ENCODE measurements at regions not wholly inside any gene's neighbourhood (a gene's known extent, or its start where the extent isn't known, plus 50 kb on each side); places are given as distances from the start of the nearest gene placed in this dataset.

DNA sequence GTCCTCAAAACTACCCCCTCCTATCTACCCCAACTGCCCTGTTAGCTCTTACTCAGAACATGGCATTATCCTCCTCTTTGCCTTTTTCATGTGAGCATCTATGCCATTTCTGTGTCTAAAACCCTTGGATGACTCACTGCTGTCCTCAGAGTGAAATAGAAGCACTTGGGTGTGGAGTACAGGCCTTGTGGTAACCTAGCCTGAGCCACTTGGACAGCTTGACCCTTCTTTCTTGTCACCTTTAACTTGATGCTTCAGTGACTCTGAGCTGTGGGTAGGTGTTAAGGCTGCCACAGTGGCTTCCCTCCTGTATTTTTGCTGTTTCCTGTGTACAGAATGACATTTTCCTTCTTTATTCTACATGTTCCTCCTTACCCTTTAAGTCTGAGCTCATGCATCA is 391.4 kb downstream of the SH3GL2 start:
- DNase-seq (ENCODE audit: low spot score) = no peak

DNA sequence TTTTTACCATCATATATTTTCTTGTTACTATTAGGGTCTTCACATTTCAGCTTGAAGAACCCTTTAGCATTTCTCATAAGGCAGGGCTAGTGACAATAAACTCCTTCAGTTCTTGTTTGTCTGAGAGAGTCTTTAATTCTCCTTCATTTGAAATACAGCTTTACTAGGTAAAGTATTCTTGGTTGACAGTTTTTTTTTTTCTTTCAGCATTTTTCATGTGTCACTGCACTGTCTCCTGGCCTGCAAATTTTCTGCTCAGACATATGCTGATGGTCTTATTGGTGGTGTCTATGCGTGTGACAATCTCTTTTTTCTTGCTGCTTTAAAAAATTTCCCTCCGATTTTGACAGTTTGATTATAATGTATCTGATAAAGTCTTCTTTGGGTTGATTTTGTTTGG is 399.9 kb downstream of the SH3GL2 start:
- no peak for DNase-seq (ENCODE audit: low spot score)

DNA sequence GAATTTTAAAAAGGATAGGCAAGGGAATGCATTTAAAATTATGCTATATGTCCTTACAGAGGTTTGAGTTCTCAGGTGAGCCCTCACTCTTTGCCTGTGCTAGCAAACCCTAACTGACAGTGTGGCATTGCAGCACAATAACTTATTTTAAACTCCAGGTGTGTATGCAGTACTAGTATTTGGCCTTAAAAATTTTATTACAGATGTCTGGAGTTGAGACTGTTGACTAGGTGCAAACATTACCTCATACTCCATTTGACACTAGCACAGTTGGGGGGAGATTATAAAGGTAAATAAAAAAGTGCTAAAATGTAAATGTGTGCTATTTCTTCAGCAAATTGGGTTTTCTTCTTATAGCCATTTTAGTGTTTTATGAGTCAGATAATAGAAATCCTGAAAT is 407.7 kb downstream of the SH3GL2 start:
- no peak for DNase-seq (ENCODE audit: low spot score)

DNA sequence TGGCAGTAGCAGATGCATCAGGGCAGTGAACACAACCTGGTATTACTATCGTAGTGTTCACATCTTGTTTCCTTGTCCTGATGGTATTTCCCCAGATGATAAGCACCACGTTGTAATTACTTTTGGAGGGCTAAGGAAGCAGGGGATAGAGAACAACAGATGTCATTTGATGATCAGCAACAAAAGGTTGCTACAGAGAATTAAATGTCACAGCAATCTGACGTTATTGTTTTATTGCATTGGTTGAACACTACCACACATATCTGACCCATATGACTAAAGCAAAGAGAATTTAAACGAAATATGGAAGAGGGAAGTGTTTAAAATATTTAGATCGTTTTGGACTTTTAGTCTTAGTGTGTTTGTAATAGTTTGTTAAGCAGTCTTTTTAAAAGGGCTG is 408.3 kb downstream of the SH3GL2 start:
- DNase-seq (ENCODE audit: low spot score) = no peak

DNA sequence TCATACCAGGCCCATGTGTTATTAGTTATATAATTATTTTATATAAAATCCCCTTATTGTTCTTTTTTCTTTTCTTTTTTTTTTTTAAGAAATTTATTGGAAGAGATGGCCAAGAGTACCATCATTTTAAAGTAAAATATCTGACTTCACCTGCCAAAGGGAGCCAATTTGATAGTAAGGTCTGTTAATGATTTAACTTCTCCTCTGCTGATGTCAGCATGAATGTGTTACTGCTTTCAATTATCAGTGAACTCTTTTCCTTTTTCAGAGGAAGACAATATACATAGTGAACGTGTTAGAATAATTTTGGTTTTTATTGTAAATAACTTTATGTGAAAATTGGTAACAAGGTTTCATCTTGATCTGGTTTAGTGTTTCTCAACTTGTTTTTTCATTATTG is 409.6 kb downstream of the SH3GL2 start:
- DNase-seq (ENCODE audit: low spot score) = no peak

DNA sequence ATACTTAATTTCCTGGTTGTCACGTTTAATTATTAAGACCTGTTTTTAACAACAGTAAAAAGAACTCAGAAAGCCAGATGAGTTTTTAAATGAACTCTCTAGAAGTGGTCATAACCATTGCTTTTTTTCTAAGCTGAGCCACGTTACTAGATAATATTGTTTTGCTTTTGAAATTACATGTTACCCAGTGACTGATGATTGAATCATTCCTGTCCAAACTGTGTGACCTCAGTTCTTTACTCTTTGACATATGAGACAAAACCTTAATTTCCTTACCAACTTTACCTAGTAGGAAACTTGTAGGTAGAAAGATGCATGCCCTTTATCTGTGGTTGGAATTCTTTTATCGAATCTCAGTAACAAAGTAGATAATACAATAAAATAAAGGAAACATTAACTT is 411.7 kb downstream of the SH3GL2 start:
- no peak for DNase-seq (ENCODE audit: low spot score)

DNA sequence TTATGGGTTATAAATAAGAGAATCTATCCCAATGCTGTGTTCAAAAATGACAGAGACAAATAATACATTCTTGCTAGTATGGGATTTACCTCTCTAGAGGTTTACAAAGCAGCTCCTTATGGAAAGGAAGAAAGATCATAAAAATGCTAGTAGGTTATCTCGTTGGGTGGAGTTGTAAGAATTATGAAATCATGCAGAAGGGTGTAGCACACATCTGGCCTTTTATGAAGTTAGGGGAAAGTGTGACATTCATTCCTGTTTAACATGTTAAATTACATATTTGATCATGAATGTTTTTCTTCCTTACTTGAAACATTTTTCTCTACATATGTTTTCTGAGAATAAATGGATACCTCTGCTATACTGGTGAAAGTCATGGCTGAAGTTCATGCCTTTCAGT is 414.2 kb downstream of the SH3GL2 start:
- DNase-seq (ENCODE audit: low spot score) = no peak

DNA sequence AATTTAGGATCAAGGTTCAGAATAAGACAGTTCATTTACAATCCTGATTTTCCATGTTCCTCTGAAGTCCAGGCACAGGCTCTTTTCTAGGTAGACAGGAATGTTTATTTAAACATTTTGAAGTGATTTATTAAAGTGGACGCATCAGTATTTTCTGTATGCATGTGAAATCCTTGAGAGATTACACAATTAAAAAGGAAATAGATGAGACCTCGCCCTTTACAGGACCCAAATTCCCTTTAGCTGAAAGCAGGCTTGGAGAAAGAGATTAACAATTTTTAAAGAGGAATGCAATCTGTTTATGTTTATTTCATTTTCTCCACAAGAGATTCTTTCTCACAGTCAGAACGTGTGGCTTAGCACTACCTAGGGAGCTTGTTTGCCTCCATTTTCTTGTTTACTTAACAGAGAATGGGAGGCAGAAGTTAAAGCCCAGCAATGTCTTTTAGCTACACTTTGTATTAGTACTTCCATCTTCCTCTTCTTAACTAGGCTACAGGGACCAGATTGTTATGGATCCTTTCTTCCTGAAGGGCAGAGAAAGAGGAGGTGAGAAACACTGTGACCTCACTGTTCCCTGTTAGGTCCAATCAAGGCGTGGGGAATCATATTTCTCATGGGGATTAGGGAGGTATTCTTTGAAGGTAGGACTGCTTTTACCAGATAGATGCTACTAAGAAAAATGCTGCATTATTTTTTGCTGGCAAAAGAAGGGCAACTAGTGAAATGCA is 416.0 kb downstream of the SH3GL2 start:
- DNase-seq (ENCODE audit: low spot score) = peak; percentile 10

DNA sequence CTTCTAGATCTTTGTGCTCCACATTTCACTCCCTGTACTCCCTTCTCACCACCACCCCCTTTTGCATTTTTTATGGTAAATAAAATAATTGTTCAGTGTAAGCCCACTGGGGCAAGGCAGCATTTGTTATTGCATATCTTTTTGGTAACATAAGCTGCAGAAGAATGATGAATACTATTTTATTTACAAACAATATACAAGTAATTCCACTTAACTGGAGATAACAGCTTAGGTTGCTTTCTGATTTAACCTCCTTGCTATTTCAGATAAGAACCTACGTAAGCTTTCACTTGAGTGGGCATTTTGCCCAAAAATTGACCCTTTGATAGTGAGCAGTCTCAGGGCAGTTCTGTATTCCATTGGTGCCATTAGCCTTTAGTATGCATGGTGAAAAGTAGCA is 417.9 kb downstream of the SH3GL2 start:
- no peak for DNase-seq (ENCODE audit: low spot score)

DNA sequence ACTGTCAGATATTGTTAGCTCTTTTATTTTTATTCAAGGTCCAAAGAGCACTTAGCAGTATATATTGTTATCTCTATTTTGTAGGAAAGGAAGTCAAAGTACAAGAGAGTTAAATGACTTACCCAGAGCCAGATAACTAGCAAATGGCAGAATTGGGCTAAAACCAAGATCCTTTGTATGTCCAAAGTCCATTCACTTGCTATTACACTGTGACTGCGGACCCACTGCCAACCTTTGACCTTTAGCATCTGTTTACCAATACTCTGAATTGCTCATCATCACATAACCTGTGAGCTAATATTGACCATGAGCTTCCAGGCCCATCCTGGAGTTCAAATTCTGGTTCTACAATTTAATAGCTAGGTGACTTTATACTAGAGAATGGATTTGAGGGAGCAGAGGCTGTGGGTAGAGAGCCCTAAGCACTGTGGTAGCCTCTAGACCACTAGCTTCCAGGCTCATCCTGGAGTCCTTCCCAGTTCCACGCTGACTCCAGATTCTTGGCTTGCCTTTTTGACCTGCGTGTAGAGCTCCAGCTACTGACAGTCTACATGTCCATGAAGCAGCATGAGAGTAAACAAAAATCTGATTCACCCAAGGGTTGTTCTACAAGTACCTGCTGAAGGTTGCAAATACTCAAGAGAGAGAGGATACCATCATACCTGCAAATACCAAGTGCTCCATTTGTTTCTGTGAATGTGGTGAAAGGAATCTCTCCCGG is 424.0 kb downstream of the SH3GL2 start:
- DNase-seq (ENCODE audit: low spot score) = no peak

DNA sequence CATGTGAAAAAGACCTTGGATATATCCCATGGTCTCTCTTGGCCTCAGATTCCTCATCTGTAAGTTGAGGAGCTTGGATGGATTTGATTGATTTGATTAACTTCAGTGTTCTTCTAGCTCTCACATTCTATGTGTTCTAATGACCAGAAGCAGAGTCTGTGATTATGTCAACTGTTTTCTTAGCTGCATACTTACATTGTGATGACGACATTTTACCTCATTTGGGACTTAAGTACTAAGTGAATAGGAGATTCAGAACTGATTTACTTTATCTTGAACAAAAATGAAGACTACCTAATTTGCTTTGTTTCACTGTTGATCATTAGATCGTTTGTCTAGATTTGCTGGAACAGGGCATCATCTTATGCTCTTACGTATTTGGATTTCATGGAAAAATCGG is 427.7 kb downstream of the SH3GL2 start:
- DNase-seq (ENCODE audit: low spot score) = no peak

DNA sequence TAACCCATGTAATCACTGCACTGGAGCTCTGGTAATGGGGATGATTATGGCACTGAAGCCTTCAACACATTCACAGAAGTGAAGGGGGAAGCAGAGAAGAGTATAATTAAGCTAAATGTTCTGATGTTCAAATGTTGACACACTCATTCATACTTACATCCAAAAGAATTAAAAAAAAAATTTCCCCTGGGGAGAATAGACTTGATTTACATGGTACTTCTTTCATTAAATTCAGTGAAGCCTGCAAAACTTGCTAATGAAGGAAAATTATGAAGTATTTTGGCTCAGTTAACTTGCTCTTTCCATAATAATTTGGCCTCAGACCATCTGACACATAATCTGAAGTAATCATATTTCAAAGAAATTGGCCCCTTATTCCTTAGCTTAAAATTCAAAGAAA is 428.8 kb downstream of the SH3GL2 start:
- no peak for DNase-seq (ENCODE audit: low spot score)

DNA sequence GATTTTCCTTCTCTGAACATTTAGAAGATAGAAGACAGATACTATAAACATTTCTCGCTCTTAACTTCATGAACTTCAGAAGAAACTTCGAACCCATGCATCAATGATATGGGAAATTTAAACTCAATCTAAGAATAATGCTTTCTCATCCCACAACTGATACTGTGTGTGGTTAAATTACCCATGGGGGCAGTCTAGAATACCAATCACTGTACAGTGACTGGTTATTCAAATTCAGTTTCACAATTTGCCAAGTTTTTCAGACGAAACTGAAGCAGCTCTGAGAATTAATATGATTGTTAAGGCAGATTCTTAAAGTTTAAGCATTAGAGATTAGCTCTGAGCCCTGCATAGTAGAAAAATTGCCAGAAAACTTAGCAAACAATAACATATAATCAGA is 431.0 kb downstream of the SH3GL2 start:
- DNase-seq (ENCODE audit: low spot score) = no peak

DNA sequence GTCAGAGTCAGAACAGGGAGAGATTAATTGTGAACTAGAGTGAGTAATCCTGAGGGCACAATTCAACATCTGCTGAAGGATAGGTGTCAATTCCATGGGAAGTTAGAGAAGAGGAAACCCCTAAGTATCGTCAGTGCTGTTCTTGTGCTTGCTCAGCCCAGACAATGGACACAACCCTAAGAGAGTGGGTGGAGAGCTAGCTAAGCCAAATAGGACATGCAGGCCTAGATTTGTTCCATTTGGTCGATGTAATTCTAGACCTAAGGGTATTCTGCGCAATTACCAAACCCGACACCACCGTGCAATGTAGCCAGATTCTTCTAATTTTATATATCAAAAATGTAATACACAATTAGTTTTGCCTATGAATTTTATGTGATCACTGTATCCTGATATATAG is 431.6 kb downstream of the SH3GL2 start:
- no peak for DNase-seq (ENCODE audit: low spot score)

DNA sequence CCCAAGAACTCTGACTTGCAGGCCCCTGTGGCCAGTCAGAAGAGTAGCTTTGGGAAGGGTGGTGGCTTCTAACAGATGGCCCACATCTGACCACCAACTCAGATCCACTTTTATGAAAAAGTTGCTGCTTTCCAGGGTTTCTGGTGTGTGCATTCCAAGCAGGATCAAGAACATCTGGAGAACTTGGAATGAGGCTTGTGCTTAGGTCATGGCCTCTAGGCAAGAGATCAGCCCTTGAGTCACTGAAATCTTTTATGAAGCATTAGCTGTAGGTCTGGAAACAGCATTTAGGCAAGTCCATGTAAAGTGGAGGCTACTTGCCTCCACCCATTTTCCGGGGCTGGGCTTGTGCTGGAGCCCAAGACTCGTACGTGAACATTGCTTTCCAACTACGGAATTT is 433.3 kb downstream of the SH3GL2 start:
- DNase-seq (ENCODE audit: low spot score) = no peak

DNA sequence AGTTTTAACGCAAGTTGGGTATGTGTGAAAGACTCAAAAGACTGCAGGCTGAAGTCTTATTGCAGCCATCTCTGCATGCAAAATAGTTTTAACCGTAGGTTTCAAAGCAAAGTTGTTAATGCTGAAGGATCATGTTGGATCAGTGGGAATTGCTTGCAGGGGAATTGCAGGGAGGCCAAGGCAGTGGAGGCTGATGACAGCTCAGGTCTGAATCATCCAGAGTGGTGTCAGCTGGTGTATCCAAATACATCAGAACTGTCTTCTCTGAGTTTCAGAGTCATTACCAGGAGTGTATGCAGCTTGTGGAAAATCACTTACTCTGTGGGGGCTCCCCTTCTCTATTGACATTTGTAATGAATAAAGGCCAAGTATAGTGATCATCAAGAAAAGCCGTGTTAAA is 435.7 kb downstream of the SH3GL2 start:
- no peak for DNase-seq (ENCODE audit: low spot score)

DNA sequence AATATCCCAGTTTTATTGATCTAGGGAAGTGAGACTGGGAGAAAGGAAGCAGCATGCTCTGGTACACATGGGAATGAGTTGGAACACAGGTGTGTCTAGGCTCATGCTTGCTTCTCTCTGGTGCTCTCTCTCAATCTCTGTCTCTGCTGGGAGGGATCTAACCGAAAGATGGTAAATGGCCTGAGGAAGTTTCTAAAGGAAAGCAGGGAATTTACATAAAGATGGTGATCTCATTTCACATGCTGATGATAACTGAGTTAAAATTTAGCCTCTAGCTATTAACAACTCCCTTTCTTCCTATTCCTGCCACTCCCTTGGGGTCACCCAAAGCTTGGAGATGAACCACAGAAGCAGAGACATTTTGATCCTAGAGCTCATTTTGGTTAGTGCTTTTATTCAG is 436.2 kb downstream of the SH3GL2 start:
- DNase-seq (ENCODE audit: low spot score) = no peak

DNA sequence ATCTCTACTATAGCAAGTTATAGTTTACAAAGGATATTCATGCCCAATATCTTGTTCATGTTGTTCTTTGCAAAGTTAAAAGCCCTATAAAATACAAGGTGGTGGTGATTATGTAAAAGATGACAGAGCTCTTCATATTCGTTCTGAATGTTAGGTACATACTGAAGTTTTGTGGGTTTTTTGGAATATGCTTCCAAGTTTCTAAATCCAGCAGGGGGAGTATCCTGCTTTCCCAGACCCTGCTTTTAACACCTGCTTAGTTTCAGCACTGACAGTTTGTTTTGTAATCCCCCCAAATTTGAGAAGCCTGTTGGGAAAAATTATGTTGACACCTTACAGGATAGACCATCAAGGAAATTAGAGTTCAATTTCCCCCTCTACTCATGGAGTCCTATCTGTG is 438.3 kb downstream of the SH3GL2 start:
- no peak for DNase-seq (ENCODE audit: low spot score)

DNA sequence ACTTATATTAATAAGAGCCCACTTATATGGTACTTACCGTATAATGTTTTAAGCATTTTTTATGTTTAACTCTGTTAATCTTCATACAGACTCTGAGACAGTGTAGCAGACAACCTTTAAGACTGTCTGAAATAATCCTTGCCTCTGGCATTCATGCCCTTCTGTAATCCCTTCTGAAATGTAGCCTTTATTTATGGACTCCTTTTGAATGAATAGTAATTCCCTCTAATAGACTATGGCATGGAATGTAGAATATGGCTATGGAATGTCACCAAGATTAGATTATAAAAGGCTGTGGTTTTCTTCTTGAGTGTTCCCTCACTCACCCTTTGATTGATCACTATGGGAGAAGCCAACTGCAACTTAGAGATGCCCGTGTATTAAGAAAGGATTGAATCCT is 439.4 kb downstream of the SH3GL2 start:
- DNase-seq (ENCODE audit: low spot score) = no peak

DNA sequence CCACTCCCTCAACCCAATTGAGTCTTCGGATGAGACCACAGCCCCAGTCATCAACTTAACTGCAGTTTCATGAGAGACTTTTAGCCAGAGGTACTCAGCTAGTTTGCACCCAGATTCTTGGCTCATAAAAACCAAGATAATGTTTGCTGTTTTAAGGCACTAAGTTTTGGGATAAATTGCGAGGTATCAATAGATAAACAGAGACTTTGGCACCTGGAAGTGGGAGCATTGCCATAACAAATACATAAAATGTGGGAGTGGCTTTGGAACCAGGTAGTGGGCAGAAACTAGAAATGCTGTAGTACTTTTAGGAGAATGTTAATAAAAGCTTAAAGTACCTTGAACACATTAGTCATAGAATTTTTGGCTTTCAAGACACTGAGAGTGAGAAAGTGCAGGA is 439.8 kb downstream of the SH3GL2 start:
- DNase-seq (ENCODE audit: low spot score) = no peak

DNA sequence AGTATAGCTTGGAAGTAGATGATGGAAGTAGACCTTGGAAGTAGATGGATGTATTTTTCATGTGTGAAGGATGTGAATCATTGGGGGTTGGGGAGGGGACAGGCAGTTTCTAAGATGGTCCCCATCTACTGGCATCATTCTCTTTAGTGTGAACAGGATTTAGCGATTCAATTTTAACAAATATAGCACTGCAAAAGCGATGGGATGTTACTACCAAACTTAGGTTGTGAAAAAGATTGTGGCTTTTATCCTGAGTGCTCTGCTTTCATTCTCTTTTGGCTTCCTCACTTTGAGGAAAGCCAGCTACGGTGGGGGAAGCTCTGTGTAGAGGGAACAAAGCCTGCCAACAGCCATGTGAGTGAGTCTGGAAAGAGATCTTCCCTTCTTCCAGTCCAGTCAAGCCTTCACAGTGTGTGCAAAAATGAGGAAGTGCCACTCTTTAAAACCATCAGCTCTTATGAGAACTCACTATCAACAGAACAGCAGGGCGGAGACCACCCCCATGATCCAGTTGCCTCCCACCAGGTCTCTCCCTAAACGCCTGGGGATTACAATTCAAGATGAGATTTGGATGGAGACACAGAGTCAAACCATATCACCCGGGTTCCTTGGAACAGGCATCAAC is 441.4 kb downstream of the SH3GL2 start:
- DNase-seq (ENCODE audit: low spot score) = no peak

DNA sequence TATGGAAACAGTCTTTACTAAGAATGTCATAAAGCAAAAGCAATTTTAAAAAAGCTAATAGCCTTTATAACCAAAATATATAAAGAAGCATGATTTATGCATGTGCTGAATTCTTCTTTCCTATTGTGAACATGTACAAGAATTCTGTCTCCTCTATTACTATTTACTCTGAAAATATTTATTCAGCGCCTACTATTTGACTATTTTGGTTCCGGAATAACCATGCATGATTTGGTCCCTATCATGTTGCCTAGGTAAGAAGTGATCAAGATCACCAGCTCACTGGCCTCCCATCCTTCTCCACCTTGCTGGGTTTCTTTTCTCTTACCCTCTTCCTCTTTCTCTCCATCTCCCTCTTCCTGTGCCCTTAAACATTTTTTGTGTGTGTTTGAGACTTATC is 443.8 kb downstream of the SH3GL2 start:
- no peak for DNase-seq (ENCODE audit: low spot score)

DNA sequence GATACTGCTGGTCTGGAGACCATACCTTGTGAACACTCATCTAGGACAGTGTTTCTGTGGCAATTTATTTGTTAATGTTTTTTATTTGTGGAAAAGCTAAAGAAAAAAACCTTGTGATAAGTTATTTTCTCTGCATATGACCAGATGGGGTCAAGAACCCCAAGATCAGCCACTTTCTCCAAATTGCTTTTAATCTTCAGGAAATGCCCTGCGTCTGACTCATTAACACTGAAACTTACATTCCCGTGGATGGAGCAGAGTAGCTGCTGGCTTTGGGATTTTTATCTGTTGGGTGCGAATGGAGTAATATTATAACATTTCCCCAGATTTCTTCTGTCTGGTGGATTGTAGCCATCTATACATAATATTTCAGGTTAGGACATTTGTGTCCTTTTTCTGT is 444.5 kb downstream of the SH3GL2 start:
- no peak for DNase-seq (ENCODE audit: low spot score)

DNA sequence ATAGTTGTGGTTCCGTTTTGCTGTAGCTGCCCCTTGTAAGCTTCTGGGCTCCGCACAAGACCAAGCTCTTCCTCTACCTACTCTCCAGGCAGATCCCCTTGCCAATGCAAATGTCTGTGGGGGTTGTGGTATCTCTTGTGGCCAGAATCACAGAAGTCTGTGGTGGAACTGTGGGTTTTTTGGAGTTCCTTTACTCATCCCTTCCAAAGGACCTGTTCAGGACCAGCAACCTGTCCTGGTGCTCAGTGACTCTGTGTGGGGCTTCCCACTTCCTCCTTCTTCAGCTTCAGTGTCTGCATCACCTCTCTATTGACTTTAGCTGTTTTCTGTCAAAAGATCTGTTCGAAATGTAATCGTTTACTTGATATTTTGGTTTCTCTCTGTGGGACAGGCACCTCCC is 441.3 kb upstream of the ADAMTSL1 start:
- no peak for DNase-seq (ENCODE audit: low spot score)
